ENCODE measurements at regions not wholly inside any gene's neighbourhood (a gene's known extent, or its start where the extent isn't known, plus 50 kb on each side); places are given as distances from the start of the nearest gene placed in this dataset.

DNA sequence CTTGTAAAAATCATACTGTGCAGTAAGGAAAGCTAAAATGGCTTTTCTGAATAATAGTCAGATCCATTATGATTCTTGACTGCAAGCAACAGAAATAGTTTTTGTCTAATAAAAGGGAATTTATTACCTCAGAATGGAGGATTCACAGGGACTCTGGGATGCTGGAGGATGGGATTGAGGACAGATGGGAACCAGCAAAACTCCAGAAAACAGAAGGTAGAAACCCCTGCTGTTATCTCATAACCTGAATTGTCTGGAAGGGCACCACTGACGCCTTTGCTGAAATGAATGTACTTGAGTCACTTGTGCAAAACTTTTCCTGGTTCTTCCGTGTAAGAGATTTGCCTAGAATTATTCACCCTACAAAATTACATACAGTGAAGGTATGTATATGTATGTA, 58.6 kb upstream of the DMAC1 start:
- H3K27ac ChIP-seq (ENCODE audit: low read depth, low read length), result no peak overlapping the region
- no peak overlapping the region for H3K4me3 ChIP-seq (ENCODE audit: extremely low read depth in 1 of 4, insufficient read depth in 2 of 4, low read depth in 3 of 4, low read length in 4 of 4)
- H3K23me2 ChIP-seq (ENCODE audit: low read depth, low read length), result no peaks in the 10 kb centered on the region
- no peak overlapping the region for H3K4ac ChIP-seq (replicated peaks; ENCODE audit: insufficient read length, low read depth, low read length)
- no peak overlapping the region for H2BK15ac ChIP-seq (ENCODE audit: low read length)
- no peak overlapping the region for H3K4me2 ChIP-seq (ENCODE audit: insufficient read depth in 1 of 2, low read depth in 2 of 2, low read length in 2 of 2)
- H3K14ac ChIP-seq (ENCODE audit: insufficient read length), result no peak overlapping the region
- POLR2A ChIA-PET (ENCODE audit: partially characterized antibody), result no interaction called here
- H4K8ac ChIP-seq (ENCODE audit: extremely low read depth, insufficient read depth, low read length), result no peak overlapping the region
- FAIRE-seq (no peak), DNase-seq (ENCODE audit: low read depth in 1 of 2, low spot score in 2 of 2) (no peak)
- no peaks in the 10 kb centered on the region for H4K20me1 ChIP-seq (replicated peaks in 1 of 2; ENCODE audit: control insufficient read depth in 1 of 2, insufficient read depth in 2 of 2, low read length in 2 of 2)
- H2BK12ac ChIP-seq (ENCODE audit: low read depth, low read length), result no peak overlapping the region
- H2AK5ac ChIP-seq (ENCODE audit: low read depth, low read length), result no peak overlapping the region
- H3K36me3 ChIP-seq (ENCODE audit: control insufficient read depth in 2 of 4, insufficient read depth in 4 of 4, low read length in 3 of 4), result no peaks in the 10 kb centered on the region
- no peaks in the 10 kb centered on the region for H3K9me3 ChIP-seq (ENCODE audit: insufficient read depth in 2 of 2, low read depth in 1 of 2, low read length in 1 of 2)
- no peak overlapping the region for H2BK5ac ChIP-seq (ENCODE audit: low read depth, low read length)
- no peak overlapping the region for H3K9ac ChIP-seq (replicated peaks in 1 of 4; ENCODE audit: extremely low read depth in 1 of 4, low read depth in 3 of 4, low read length in 3 of 4)
- H3K56ac ChIP-seq (replicated peaks; ENCODE audit: insufficient read length, low read depth, low read length), result no peak overlapping the region
- no peak overlapping the region for H3K23ac ChIP-seq (ENCODE audit: insufficient read length)
- no peak overlapping the region for H2AFZ ChIP-seq (ENCODE audit: low read length)
- WGBS, 2 experiments (ENCODE audit: extremely low coverage in 1 of 2, insufficient coverage in 1 of 2, insufficient read length in 1 of 2, insufficient replicate concordance in 2 of 2, low coverage in 1 of 2, low lambda C conversion rate in 2 of 2, missing lambda C conversion rate in 1 of 2), result 100% methylated on average over 2 of the region's 2 CpGs; no CpG with 5 or more reads in 1 of the 2 experiments
- no peak overlapping the region for H4K5ac ChIP-seq (ENCODE audit: insufficient read length, low read depth, low read length)
- no peaks in the 10 kb centered on the region for H3K27me3 ChIP-seq (replicated peaks in 1 of 4; ENCODE audit: control insufficient read depth in 3 of 4, extremely low read depth in 1 of 4, insufficient read depth in 3 of 4, low read length in 3 of 4)
- no peak overlapping the region for H4K91ac ChIP-seq (replicated peaks; ENCODE audit: insufficient read length, low read length)
- H3K79me1 ChIP-seq (ENCODE audit: low read depth, low read length), result no peaks in the 10 kb centered on the region
- TF ChIP-seq NANOG (IDR thresholded peaks at IDR 0.05; ENCODE audit: insufficient read depth, low read depth, low read length, poor library complexity, severe bottlenecking), result no peak
- TF ChIP-seq ZNF274 (IDR thresholded peaks at IDR 0.05; ENCODE audit: borderline replicate concordance, extremely low read depth, low read length), result no peak
- TF ChIP-seq TAF1 (IDR thresholded peaks at IDR 0.05; ENCODE audit: low read depth, low read length), result no peak
- TF ChIP-seq POLR2A (IDR thresholded peaks at IDR 0.05; ENCODE audit: control extremely low read depth in 1 of 2, low read depth in 2 of 2, low read length in 2 of 2), result no peak
- no peak for TF ChIP-seq KDM4A (IDR thresholded peaks at IDR 0.05; ENCODE audit: low read depth, low read length, severe bottlenecking)
- TF ChIP-seq, protein P1, sequence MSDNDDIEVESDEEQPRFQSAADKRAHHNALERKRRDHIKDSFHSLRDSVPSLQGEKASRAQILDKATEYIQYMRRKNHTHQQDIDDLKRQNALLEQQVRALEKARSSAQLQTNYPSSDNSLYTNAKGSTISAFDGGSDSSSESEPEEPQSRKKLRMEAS (IDR thresholded peaks at IDR 0.05), result no peak
- TF ChIP-seq EP300 (IDR thresholded peaks at IDR 0.05; ENCODE audit: borderline replicate concordance in 1 of 2, low read depth in 2 of 2, low read length in 2 of 2), result no peak
- TF ChIP-seq EZH2 (IDR thresholded peaks at IDR 0.05; ENCODE audit: low read depth, low read length, severe bottlenecking), result no peak
- TF ChIP-seq JUN (IDR thresholded peaks at IDR 0.05; ENCODE audit: low read depth, low read length), result no peak
- no peak for TF ChIP-seq TBP (IDR thresholded peaks at IDR 0.05; ENCODE audit: low read depth, low read length)
- TF ChIP-seq SIX5 (IDR thresholded peaks at IDR 0.05; ENCODE audit: low read depth, low read length), result no peak
- TF ChIP-seq RFX5 (IDR thresholded peaks at IDR 0.05; ENCODE audit: borderline replicate concordance, low read depth, low read length), result no peak
- no peak for TF ChIP-seq NRF1 (IDR thresholded peaks at IDR 0.05; ENCODE audit: low read depth, low read length)
- no peak for TF ChIP-seq TEAD4 (IDR thresholded peaks at IDR 0.05; ENCODE audit: low read depth, low read length)
- H3K18ac ChIP-seq (ENCODE audit: extremely low read depth, low read length), result no peak overlapping the region
- H3K79me2 ChIP-seq (ENCODE audit: control insufficient read depth in 1 of 2, insufficient read depth in 2 of 2, low read length in 2 of 2), result no peaks in the 10 kb centered on the region
- H2BK120ac ChIP-seq (replicated peaks; ENCODE audit: low read depth, low read length), result no peak overlapping the region
- H2BK20ac ChIP-seq (ENCODE audit: low read length), result no peak overlapping the region
- CTCF ChIA-PET (ENCODE audit: partially characterized antibody), result no interaction called here
- no peaks in the 10 kb centered on the region for H3K4me1 ChIP-seq (replicated peaks in 1 of 4; ENCODE audit: control insufficient read depth in 3 of 4, insufficient read depth in 4 of 4, low read length in 3 of 4)
